HFFc6 (cell line): ENCODE measurements at regions not wholly inside any gene's neighbourhood (a gene's known extent, or its start where the extent isn't known, plus 50 kb on each side); places are given as distances from the start of the nearest gene placed in this dataset.
"Not testable (repeated sequence)": the region's sequence is repeated elsewhere in the genome, so short reads cannot be mapped to it uniquely, and the experiment has no call there.

Experiments
- DNase-seq: peaks from one replicate; pipeline ENCODE4 v3.0.0-alpha.2; 2018
- H3K27ac Mint-ChIP-seq: 2 replicates; pipeline ENCODE4 v1.8.0; 2020; ENCODE audit warnings: mild to moderate bottlenecking, mixed read lengths
- H3K27me3 Mint-ChIP-seq: 2 replicates; pipeline ENCODE4 v1.8.0; 2021; ENCODE audit warnings: mild to moderate bottlenecking, moderate library complexity, mixed read lengths; ENCODE audit not compliant: insufficient read depth
- H3K36me3 Mint-ChIP-seq: 2 replicates; pipeline ENCODE4 v1.8.0; 2021; ENCODE audit warnings: low read depth, mixed read lengths
- H3K4me1 Mint-ChIP-seq: 2 replicates; pipeline ENCODE4 v1.8.0; 2020; ENCODE audit warnings: low read depth, mixed read lengths
- H3K4me3 Mint-ChIP-seq: 2 replicates; pipeline ENCODE4 v1.8.0; 2020; ENCODE audit warnings: mild to moderate bottlenecking, moderate library complexity, mixed read lengths
- H3K9me3 Mint-ChIP-seq: 2 replicates; pipeline ENCODE4 v1.8.0; 2020; ENCODE audit warnings: mild to moderate bottlenecking, mixed read lengths
- TF ChIP-seq, protein P1 (sequence below): fragments of 200-600 bp; sonication (generic); IDR thresholded peaks from 2 replicates; pipeline ENCODE4 v1.5.0; 2021; ENCODE audit warnings: antibody characterized with exemption, mild to moderate bottlenecking

DNA sequence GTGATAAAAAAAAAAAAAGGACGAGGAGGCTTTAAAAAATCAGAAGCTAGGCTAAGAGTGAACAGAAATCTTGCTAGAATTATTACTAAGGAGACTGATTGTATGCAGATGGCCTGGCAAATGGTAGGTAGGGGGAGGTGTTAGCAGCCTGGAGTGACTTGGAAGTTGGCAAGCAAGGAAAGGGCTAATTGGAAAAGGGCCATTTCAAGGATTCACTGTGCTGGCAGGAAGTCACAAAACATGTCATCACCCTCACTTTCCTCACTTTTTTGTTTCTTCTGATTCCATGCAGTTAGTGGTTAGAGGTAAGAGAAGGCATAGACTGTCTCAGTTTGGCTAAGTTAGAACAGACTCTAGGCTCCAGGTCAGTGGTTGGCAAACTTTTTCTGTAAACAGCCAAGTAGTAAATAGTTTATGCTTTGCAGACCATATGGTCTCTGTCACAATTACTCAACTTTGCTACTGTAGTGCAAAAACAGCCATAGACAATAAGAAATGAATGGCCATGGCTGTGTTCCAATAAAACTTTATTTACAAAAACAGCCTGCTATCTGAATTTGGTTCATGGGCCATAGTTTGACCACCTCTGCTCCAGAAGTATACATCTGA lies 646.5 kb upstream of the ACTRT1 start:
- H3K9me3 Mint-ChIP-seq = no peaks in the 10 kb centered on the region; the same call in none of the 2 replicates
- H3K4me3 Mint-ChIP-seq = no peak overlapping the region
- H3K36me3 Mint-ChIP-seq = no peaks in the 10 kb centered on the region
- no peak overlapping the region for H3K27ac Mint-ChIP-seq
- TF ChIP-seq, protein P1, sequence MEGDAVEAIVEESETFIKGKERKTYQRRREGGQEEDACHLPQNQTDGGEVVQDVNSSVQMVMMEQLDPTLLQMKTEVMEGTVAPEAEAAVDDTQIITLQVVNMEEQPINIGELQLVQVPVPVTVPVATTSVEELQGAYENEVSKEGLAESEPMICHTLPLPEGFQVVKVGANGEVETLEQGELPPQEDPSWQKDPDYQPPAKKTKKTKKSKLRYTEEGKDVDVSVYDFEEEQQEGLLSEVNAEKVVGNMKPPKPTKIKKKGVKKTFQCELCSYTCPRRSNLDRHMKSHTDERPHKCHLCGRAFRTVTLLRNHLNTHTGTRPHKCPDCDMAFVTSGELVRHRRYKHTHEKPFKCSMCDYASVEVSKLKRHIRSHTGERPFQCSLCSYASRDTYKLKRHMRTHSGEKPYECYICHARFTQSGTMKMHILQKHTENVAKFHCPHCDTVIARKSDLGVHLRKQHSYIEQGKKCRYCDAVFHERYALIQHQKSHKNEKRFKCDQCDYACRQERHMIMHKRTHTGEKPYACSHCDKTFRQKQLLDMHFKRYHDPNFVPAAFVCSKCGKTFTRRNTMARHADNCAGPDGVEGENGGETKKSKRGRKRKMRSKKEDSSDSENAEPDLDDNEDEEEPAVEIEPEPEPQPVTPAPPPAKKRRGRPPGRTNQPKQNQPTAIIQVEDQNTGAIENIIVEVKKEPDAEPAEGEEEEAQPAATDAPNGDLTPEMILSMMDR = no peak
- H3K27me3 Mint-ChIP-seq = no peaks in the 10 kb centered on the region
- no peak for DNase-seq
- H3K4me1 Mint-ChIP-seq = no peaks in the 10 kb centered on the region

DNA sequence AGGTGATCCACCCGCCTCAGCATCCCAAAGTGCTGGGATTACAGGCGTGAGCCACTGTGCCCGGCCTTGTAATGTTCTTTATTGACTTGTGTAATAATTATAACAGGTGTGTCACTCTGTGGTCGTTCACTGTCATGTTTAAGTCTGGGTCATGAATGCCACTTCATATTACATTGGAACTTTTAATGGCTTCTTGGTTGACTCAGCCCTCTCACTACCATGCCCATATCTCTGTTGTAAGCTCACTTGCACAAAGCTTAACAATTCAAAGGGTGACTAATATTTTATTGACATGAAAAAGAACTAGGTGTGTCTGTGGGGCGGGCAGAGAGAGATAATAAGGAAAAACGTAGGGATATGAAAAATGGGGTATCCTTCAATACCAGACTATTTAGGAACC lies 639.7 kb upstream of the ACTRT1 start:
- Mint-ChIP-seq H3K4me1 (no peaks in the 10 kb centered on the region), H3K27me3 (no peaks in the 10 kb centered on the region), H3K27ac (no peak overlapping the region), H3K9me3 (no peaks in the 10 kb centered on the region; the same call in 1 of the 2 replicates), H3K36me3 (no peaks in the 10 kb centered on the region), H3K4me3 (no peak overlapping the region)
- TF ChIP-seq, protein P1 = no peak
- DNase-seq = no peak

DNA sequence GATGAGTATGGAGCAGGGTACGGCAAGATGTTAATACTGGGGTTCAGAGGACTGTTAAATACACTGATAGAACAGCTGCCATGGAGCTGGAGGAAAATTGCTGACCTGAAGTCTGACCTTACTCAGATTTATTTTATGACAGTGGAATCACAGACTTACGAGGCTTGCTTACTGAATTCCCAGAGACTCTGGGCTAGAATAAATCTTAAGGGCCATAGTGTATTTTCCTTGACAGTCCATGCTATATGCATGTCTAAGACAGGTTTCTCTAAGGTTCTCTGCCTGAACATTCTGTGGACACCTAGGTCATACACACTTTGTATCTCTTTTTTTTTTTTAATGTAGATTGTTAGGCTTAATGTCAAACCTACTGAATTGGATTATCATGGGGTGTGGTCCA lies 633.2 kb upstream of the ACTRT1 start:
- H3K4me3 Mint-ChIP-seq = no peak overlapping the region
- TF ChIP-seq, protein P1 = no peak
- no peaks in the 10 kb centered on the region for H3K27me3 Mint-ChIP-seq
- no peak for DNase-seq
- no peaks in the 10 kb centered on the region for H3K4me1 Mint-ChIP-seq
- H3K9me3 Mint-ChIP-seq = peaks cover 9% of the 10 kb centered on the region
- H3K36me3 Mint-ChIP-seq = no peaks in the 10 kb centered on the region
- no peak overlapping the region for H3K27ac Mint-ChIP-seq

DNA sequence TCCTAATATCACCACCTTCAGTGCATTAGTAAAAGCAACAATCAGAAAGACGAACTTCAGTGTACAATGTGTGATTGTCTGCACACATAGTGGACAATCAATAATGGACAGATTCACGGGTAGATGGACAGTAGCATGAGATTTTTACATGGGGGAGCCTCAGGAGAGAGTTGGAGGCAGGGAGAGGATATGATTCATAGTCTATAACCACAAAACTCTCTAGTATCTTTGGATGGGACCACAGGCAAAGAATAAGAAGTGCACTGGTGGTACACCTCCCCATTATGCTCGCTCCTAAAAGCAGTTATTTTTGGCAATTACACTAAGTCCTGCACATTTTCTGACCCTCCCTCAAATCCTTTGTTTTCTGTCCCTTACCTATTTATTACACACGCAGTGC lies 624.4 kb upstream of the ACTRT1 start:
- Mint-ChIP-seq H3K4me1 (no peaks in the 10 kb centered on the region), H3K36me3 (no peaks in the 10 kb centered on the region), H3K27ac (no peak overlapping the region), H3K9me3 (peaks cover 10% of the 10 kb centered on the region; the same call in 1 of the 2 replicates), H3K27me3 (no peaks in the 10 kb centered on the region), H3K4me3 (no peak overlapping the region)
- DNase-seq = no peak
- TF ChIP-seq, protein P1 = no peak

DNA sequence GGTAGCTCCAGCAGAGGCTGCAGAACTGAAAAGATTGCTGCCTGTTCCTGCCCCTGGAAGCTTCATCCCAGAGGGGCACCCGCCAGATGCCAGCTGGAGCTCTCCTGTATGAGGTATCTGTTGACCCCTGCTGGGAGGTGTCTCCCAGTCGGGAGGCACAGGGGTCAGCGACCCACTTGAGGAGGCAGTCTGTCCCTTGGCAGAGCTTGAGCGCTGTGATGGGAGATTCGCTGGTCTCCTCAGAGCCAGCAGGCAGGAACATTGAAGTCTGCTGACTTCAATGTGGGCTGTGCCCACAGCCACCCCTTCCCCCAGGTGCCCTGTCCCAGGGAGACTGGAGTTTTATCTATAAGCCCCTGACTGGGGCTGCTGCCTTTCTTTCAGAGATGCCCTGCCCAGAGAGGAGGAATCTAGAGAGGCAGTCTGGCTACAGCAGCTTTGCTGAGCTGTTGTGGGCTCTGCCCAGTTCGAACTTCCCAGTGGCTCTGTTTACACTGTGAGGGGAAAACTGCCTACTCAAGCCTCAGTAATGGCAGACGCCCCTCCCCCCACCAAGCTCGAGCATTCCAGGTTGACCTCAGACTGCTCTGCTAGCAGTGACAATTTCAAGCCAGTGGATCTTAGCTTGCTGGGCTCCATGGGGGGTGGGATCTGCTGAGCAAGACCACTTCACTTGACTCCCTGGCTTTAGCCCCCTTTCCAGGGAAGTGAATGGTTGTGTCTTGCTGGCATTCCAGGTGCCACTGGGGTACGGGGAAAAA lies 622.3 kb upstream of the ACTRT1 start:
- H3K4me3 Mint-ChIP-seq, H3K27ac Mint-ChIP-seq, H3K36me3 Mint-ChIP-seq, H3K4me1 Mint-ChIP-seq, H3K27me3 Mint-ChIP-seq, H3K9me3 Mint-ChIP-seq, DNase-seq: not testable (repeated sequence)

DNA sequence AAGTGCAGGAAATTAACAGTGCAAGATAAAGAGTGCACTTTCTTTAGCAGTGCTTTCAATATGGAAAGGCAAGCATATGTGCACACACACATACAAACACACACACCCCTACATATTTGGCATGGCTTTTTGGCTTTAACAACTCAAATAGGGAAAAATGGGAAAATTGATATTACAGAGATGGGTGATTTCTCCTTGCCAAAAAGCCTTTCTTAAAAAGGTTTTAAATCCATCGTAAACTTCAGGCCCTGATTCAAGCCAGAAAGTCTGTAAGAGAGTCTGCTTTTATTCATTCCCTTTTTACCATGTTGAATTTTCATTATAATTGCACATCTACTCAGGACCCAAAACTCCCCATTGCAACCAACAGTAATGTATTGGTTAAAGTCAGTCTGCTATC lies 612.0 kb upstream of the ACTRT1 start:
- peaks cover 13% of the 10 kb centered on the region for H3K9me3 Mint-ChIP-seq
- no peak for DNase-seq

More for the DNA sequence above, 612.0 kb upstream of the ACTRT1 start:
- Mint-ChIP-seq H3K4me3 (no peak overlapping the region), H3K36me3 (no peaks in the 10 kb centered on the region), H3K27me3 (no peaks in the 10 kb centered on the region), H3K27ac (no peak overlapping the region), H3K4me1 (no peaks in the 10 kb centered on the region)
- TF ChIP-seq, protein P1 = no peak
